IMR-90 (cell line): ENCODE measurements at regions not wholly inside any gene's neighbourhood (a gene's known extent, or its start where the extent isn't known, plus 50 kb on each side); places are given as distances from the start of the nearest gene placed in this dataset.

Source experiments
- ATAC-seq: fragments of 200-7000 bp; cut with Tn5 transposase; 2 replicates; pipeline ENCODE4 v1.9.1; 2020; ENCODE audit warnings: low read depth, mild to moderate bottlenecking, moderate library complexity
- BruUV-seq: library from RNA; stranded (reverse); fragments of 400-500 nt; replicated peaks from 2 replicates; lab custom pipeline; 2021; lab: Mats Ljungman, UMichigan
- CTCF ChIA-PET: fragments of 300-600 bp; formaldehyde crosslinking; extraction: SDS; loops from one replicate; lab custom pipeline; 2021; ENCODE audit warnings: antibody characterized with exemption; lab: Yijun Ruan, JAX
- POLR2A ChIA-PET: fragments of 300-600 bp; sonication (Branson Sonifier 250); formaldehyde crosslinking; loops from one replicate; lab custom pipeline; 2022; ENCODE audit warnings: antibody characterized with exemption; ENCODE audit not compliant: unreplicated experiment; lab: Charles Lee
- DNase-seq: peaks from one replicate; pipeline ENCODE4 v3.0.0; 2013
- H2AFZ ChIP-seq: replicated peaks from 2 replicates; pipeline ENCODE3; 2013; ENCODE audit warnings: low read length, mild to moderate bottlenecking; ENCODE audit not compliant: poor library complexity
- H2AK5ac ChIP-seq: 2 replicates; pipeline ENCODE4 v1.6.1; 2013; ENCODE audit warnings: low read depth, low read length, inconsistent platforms
- H2AK9ac ChIP-seq: replicated peaks from 2 replicates; pipeline ENCODE3; 2013; ENCODE audit warnings: mild to moderate bottlenecking, low read depth, low read length, moderate library complexity; ENCODE audit not compliant: poor library complexity
- H2BK120ac ChIP-seq: 2 replicates; pipeline ENCODE4 v1.6.1; 2013; ENCODE audit warnings: low read depth, low read length, inconsistent platforms
- H2BK15ac ChIP-seq: 3 replicates; pipeline ENCODE4 v1.6.1; 2013; ENCODE audit warnings: low read depth, low read length, inconsistent platforms
- H2BK20ac ChIP-seq: 2 replicates; pipeline ENCODE4 v1.6.1; 2013; ENCODE audit warnings: low read depth, mild to moderate bottlenecking, inconsistent platforms, low read length, moderate library complexity
- H2BK5ac ChIP-seq: 2 replicates; pipeline ENCODE4 v1.6.1; 2013; ENCODE audit warnings: mild to moderate bottlenecking, low read depth, low read length, inconsistent platforms; ENCODE audit not compliant: poor library complexity, severe bottlenecking
- H3K14ac ChIP-seq: replicated peaks from 2 replicates; pipeline ENCODE4 v1.6.1; 2013; ENCODE audit warnings: low read depth, low read length, inconsistent platforms
- H3K18ac ChIP-seq: 2 replicates; pipeline ENCODE4 v1.6.1; 2013; ENCODE audit warnings: low read depth, low read length, control low read depth
- H3K23ac ChIP-seq: 2 replicates; pipeline ENCODE4 v1.6.1; 2013; ENCODE audit warnings: low read depth, low read length, inconsistent platforms
- H3K27ac ChIP-seq: 2 replicates; pipeline ENCODE4 v1.5.1; 2013; ENCODE audit warnings: mild to moderate bottlenecking, control low read depth, low read length; ENCODE audit not compliant: insufficient read depth
- H3K27me3 ChIP-seq: 2 replicates; pipeline ENCODE4 v1.6.1; 2013; ENCODE audit warnings: low read length; ENCODE audit not compliant: control insufficient read depth, insufficient read depth
- H3K36me3 ChIP-seq: 2 replicates; pipeline ENCODE4 v1.6.1; 2013; ENCODE audit warnings: low read length, mixed read lengths; ENCODE audit not compliant: control insufficient read depth, insufficient read depth
- H3K4ac ChIP-seq: 2 replicates; pipeline ENCODE4 v1.6.1; 2013; ENCODE audit warnings: low read depth, low read length, inconsistent platforms
- H3K4me1 ChIP-seq: 2 replicates; pipeline ENCODE4 v1.6.1; 2013; ENCODE audit warnings: low read length, mixed read lengths; ENCODE audit not compliant: control insufficient read depth, insufficient read depth
- H3K4me2 ChIP-seq: 2 replicates; pipeline ENCODE4 v1.6.1; 2013; ENCODE audit warnings: low read depth, mild to moderate bottlenecking, control low read depth, low read length, moderate library complexity
- H3K4me3 ChIP-seq: 2 replicates; pipeline ENCODE4 v1.5.1; 2013; ENCODE audit warnings: low read depth, mild to moderate bottlenecking, control low read depth, low read length, moderate library complexity; ENCODE audit not compliant: insufficient read depth
- H3K56ac ChIP-seq: 2 replicates; pipeline ENCODE4 v1.6.1; 2013; ENCODE audit warnings: low read length, inconsistent platforms; ENCODE audit not compliant: insufficient read depth; ENCODE audit errors: extremely low read depth
- H3K79me1 ChIP-seq, 2 experiments: 2 replicates each; pipeline ENCODE4 v1.6.1; 2013; ENCODE audit warnings: low read length in 2 of 2, inconsistent platforms in 1 of 2, low read depth in 1 of 2
- H3K9ac ChIP-seq: 2 replicates; pipeline ENCODE4 v1.6.1; 2013; ENCODE audit warnings: low read depth, low read length, control low read depth
- H3K9me1 ChIP-seq: 2 replicates; pipeline ENCODE4 v1.6.1; 2013; ENCODE audit warnings: low read length, inconsistent platforms; ENCODE audit not compliant: insufficient read depth
- H3K9me3 ChIP-seq: 2 replicates; pipeline ENCODE4 v1.6.1; 2013; ENCODE audit warnings: low read length; ENCODE audit not compliant: control insufficient read depth, insufficient read depth
- H4K20me1 ChIP-seq: 2 replicates; pipeline ENCODE4 v1.6.1; 2013; ENCODE audit warnings: low read length, inconsistent platforms; ENCODE audit not compliant: insufficient read depth
- H4K5ac ChIP-seq: 2 replicates; pipeline ENCODE4 v1.6.1; 2013; ENCODE audit warnings: mild to moderate bottlenecking, low read depth, low read length, control low read depth
- H4K8ac ChIP-seq, 2 experiments: 2 replicates each; pipeline ENCODE4 v1.6.1; 2013; ENCODE audit warnings: low read depth in 2 of 2, low read length in 2 of 2, control low read depth in 1 of 2, inconsistent platforms in 1 of 2
- H4K91ac ChIP-seq: 2 replicates; pipeline ENCODE4 v1.6.1; 2013; ENCODE audit warnings: low read depth, low read length, inconsistent platforms; ENCODE audit not compliant: insufficient read depth
- BHLHE40 ChIP-seq: fragments of 150-350 bp; IDR thresholded peaks from 2 replicates; pipeline ENCODE4 v1.6.1; 2016; ENCODE audit warnings: mild to moderate bottlenecking, low read depth, low read length
- CEBPB ChIP-seq: IDR thresholded peaks from 2 replicates; pipeline ENCODE4 v1.6.1; 2012; ENCODE audit warnings: low read depth, low read length, improper control_type of control experiment
- MAFK ChIP-seq: IDR thresholded peaks from 2 replicates; pipeline ENCODE4 v1.6.1; 2012; ENCODE audit warnings: low read depth, low read length, improper control_type of control experiment
- MAZ ChIP-seq: IDR thresholded peaks from 2 replicates; pipeline ENCODE4 v1.6.1; 2012; ENCODE audit warnings: low read depth, mild to moderate bottlenecking, low read length, improper control_type of control experiment, moderate library complexity, borderline replicate concordance
- MXI1 ChIP-seq: IDR thresholded peaks from 2 replicates; pipeline ENCODE4 v1.6.1; 2012; ENCODE audit warnings: low read depth, mild to moderate bottlenecking, low read length, moderate library complexity, borderline replicate concordance
- NFE2L2 ChIP-seq: fragments of 150-350 bp; IDR thresholded peaks from 2 replicates; pipeline ENCODE4 v1.6.1; 2016; ENCODE audit warnings: low read depth, mild to moderate bottlenecking, low read length
- RCOR1 ChIP-seq: IDR thresholded peaks from 2 replicates; pipeline ENCODE4 v1.6.1; 2012; ENCODE audit warnings: mild to moderate bottlenecking, low read length, improper control_type of control experiment; ENCODE audit not compliant: insufficient replicate concordance
- SMC3 ChIP-seq: fragments of 150-350 bp; IDR thresholded peaks from 2 replicates; pipeline ENCODE4 v1.6.1; 2016; ENCODE audit warnings: low read depth, mild to moderate bottlenecking, antibody characterized with exemption, low read length, moderate library complexity
- USF2 ChIP-seq: fragments of 150-350 bp; IDR thresholded peaks from 2 replicates; pipeline ENCODE4 v1.6.1; 2017; ENCODE audit warnings: mild to moderate bottlenecking, antibody characterized with exemption, low read length, low read depth
- WGBS, 2 experiments: methylation state at CpG; one replicate each; pipeline versions ENCODE4 v1.1.5 to v1.1.7; 2013; ENCODE audit warnings: missing lambda C conversion rate in 2 of 2; ENCODE audit not compliant: insufficient read length in 1 of 2; ENCODE audit errors: extremely low coverage in 2 of 2; 5-methylcytosine and 5-hydroxymethylcytosine counted together
- dilution Hi-C: fragments of 300-500 bp; cut with HindIII; formaldehyde crosslinking; loops from one replicate; pipeline ENCODE4 v1.14.3; 2018; ENCODE audit warnings: low sequenced_read_pairs; ENCODE audit not compliant: unreplicated experiment
- in situ Hi-C: fragments of 300-500 bp; cut with MboI; formaldehyde crosslinking; loops from 3 replicates; pipeline ENCODE4 v1.14.3; 2019; ENCODE audit warnings: low sequenced_read_pairs, inconsistent platforms, mixed read lengths
- intact Hi-C: fragments of 100-400 bp; cut with micrococcal nuclease; formaldehyde crosslinking; loops from 2 replicates; pipeline ENCODE4 v1.10.0; 2022
- TF ChIP-seq, protein P1 (sequence below): conservative IDR thresholded peaks from 2 replicates; pipeline ENCODE4 v1.5.1; 2012; ENCODE audit warnings: mild to moderate bottlenecking, low read depth, low read length, improper control_type of control experiment

DNA sequence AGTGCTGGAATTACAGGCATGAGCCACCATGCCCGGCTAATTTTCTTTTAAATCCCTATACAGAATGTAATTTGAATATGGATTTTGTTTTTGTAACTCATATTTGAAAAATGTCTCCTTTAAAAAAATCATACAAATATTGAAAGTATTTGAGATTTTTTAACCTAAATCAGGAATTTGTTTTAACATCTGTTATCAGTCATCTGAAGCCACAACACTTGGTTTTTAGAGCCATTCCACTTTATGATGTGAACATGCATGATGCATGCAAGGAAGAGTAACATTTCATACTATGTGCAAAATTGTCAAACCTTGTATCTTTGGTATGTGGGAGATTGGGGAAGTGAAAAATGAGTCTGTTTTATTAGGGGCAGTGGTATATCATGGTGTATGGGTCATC is 124.5 kb upstream of the AHI1 start:
- ChIA-PET POLR2A (no interaction called here), CTCF (no interaction called here)
- H3K18ac ChIP-seq: no peak overlapping the region
- DNase-seq (no peak), ATAC-seq (no peak)
- in situ Hi-C loops (no loop called here), dilution Hi-C loops (no loop called here), intact Hi-C loops (no loop called here)
- H3K4me2 ChIP-seq: no peak overlapping the region
- TF ChIP-seq USF2 (no peak), BHLHE40 (no peak), MAFK (no peak), NFE2L2 (no peak), CEBPB (no peak), RCOR1 (no peak), SMC3 (no peak), MXI1 (no peak), MAZ (no peak)
- TF ChIP-seq, protein P1, sequence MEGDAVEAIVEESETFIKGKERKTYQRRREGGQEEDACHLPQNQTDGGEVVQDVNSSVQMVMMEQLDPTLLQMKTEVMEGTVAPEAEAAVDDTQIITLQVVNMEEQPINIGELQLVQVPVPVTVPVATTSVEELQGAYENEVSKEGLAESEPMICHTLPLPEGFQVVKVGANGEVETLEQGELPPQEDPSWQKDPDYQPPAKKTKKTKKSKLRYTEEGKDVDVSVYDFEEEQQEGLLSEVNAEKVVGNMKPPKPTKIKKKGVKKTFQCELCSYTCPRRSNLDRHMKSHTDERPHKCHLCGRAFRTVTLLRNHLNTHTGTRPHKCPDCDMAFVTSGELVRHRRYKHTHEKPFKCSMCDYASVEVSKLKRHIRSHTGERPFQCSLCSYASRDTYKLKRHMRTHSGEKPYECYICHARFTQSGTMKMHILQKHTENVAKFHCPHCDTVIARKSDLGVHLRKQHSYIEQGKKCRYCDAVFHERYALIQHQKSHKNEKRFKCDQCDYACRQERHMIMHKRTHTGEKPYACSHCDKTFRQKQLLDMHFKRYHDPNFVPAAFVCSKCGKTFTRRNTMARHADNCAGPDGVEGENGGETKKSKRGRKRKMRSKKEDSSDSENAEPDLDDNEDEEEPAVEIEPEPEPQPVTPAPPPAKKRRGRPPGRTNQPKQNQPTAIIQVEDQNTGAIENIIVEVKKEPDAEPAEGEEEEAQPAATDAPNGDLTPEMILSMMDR: no peak
- peaks cover 5% of the 10 kb centered on the region; the same call in 1 of the 2 replicates for H3K4me1 ChIP-seq
- no peak overlapping the region for H3K23ac ChIP-seq
- no peaks in the 10 kb centered on the region for H3K9me1 ChIP-seq
- no TSS peak for BruUV-seq
- H2AK9ac ChIP-seq: no peak overlapping the region
- no peak overlapping the region for H4K8ac ChIP-seq
- H2BK120ac ChIP-seq: no peak overlapping the region
- H4K91ac ChIP-seq: no peak overlapping the region
- H3K27me3 ChIP-seq: no peaks in the 10 kb centered on the region
- H2AK5ac ChIP-seq: no peak overlapping the region
- H3K4me3 ChIP-seq: no peak overlapping the region
- no peaks in the 10 kb centered on the region for H4K20me1 ChIP-seq
- no peak overlapping the region for H2BK5ac ChIP-seq
- H2AFZ ChIP-seq: no peak overlapping the region
- H3K79me1 ChIP-seq: no peaks in the 10 kb centered on the region
- no CpG with 5 or more reads among the region's 1 CpG for WGBS, 2 experiments
- no peak overlapping the region for H3K14ac ChIP-seq
- H3K56ac ChIP-seq: no peak overlapping the region
- H3K36me3 ChIP-seq: no peaks in the 10 kb centered on the region
- H3K27ac ChIP-seq: no peak overlapping the region
- no peak overlapping the region for H3K4ac ChIP-seq
- no peak overlapping the region for H2BK15ac ChIP-seq
- no peak overlapping the region for H3K9ac ChIP-seq
- H2BK20ac ChIP-seq: no peak overlapping the region
- no peaks in the 10 kb centered on the region for H3K9me3 ChIP-seq
- H4K5ac ChIP-seq: no peak overlapping the region
